ENCODE measurements at regions not wholly inside any gene's neighbourhood (a gene's known extent, or its start where the extent isn't known, plus 50 kb on each side); places are given as distances from the start of the nearest gene placed in this dataset.

DNA sequence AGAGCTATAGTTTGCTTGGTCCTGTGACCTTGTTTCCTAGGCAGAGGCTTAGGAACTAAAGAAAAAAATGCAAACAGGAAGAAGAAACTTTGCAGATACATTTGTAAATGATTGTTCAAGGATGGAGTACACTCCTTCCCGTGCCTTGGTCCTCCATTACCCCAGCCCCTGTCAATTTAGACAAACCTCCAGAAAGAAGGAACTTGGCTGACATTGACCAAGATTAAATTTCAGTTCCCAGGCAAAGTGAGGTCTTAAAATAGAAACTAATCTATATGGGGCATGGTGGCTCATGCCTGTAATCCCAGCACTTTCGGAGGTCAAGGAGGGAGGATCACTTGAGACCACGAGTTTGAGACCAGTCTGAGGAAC, 179.9 kb upstream of the FN1 start:
- TF ChIP-seq, protein P1, sequence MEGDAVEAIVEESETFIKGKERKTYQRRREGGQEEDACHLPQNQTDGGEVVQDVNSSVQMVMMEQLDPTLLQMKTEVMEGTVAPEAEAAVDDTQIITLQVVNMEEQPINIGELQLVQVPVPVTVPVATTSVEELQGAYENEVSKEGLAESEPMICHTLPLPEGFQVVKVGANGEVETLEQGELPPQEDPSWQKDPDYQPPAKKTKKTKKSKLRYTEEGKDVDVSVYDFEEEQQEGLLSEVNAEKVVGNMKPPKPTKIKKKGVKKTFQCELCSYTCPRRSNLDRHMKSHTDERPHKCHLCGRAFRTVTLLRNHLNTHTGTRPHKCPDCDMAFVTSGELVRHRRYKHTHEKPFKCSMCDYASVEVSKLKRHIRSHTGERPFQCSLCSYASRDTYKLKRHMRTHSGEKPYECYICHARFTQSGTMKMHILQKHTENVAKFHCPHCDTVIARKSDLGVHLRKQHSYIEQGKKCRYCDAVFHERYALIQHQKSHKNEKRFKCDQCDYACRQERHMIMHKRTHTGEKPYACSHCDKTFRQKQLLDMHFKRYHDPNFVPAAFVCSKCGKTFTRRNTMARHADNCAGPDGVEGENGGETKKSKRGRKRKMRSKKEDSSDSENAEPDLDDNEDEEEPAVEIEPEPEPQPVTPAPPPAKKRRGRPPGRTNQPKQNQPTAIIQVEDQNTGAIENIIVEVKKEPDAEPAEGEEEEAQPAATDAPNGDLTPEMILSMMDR (IDR thresholded peaks at IDR 0.05) = no peak
- TF ChIP-seq EZH2 (IDR thresholded peaks at IDR 0.05; ENCODE audit: borderline replicate concordance, insufficient read depth, low read depth, low read length, poor library complexity, severe bottlenecking) = no peak
